ENCODE measurements at regions not wholly inside any gene's neighbourhood (a gene's known extent, or its start where the extent isn't known, plus 50 kb on each side); places are given as distances from the start of the nearest gene placed in this dataset.

DNA sequence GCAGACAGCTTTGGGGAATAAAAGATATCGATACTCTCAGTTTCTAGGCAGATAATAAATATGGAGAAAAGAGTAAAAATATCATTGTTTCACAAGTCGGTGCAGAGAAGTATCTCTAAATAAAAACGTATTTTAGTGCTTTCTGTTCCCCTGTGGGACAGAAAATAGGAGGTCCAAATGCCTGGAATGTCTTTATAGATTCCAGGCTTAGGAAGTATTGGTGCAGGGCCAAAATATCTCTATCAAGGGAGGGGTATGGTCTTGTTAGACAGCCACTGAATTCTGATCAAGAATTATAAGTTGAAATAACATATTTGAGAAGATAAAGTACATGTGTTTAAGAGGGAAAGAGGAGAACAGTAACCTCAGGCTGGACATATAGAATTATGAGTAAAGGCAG, 596.4 kb downstream of the PCDH18 start:
- no peaks in the 10 kb centered on the region for H3K4me1 ChIP-seq
- no peaks in the 10 kb centered on the region for H3K27me3 ChIP-seq
- no peak overlapping the region for H3K27ac ChIP-seq
- TF ChIP-seq CTCF (IDR thresholded peaks at IDR 0.05 in 4 of 5, conservative IDR thresholded peaks at IDR 0.05 in 1 of 5) (no peak), POLR2A (IDR thresholded peaks at IDR 0.05) (no peak)
- DNase-seq (no peak), ATAC-seq (no peak)
- in situ Hi-C loops (cut with MboI; ENCODE audit: low sequenced_read_pairs in 4 of 4): no loop called here
- H3K9me3 ChIP-seq: no peaks in the 10 kb centered on the region
- intact Hi-C loops (cut with DNase I; ENCODE audit: low total_unique reads): no loop called here
- H3K36me3 ChIP-seq: no peaks in the 10 kb centered on the region
- H3K4me3 ChIP-seq: no peak overlapping the region

DNA sequence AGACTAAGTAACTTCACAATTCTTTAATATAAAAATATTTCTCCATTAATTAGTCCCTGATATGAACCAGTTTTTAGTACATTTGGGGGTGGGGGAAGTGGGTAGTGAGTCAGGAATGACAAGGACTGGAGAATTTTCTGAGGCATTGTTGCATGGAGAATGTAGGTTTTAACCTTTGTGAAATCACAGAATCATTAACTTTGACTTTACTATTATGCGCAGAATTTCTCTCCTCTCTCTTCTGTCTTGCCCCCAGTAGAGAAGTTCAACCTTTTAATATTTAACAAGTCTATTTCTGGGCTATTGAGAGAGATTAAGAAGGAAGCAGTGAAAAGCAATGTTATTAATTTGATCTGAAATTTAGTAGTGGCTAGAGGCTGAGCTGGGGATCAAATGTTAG, 597.0 kb downstream of the PCDH18 start:
- Histone ChIP-seq H3K36me3 (no peaks in the 10 kb centered on the region), H3K27ac (no peak overlapping the region), H3K4me3 (no peak overlapping the region), H3K27me3 (no peaks in the 10 kb centered on the region), H3K9me3 (no peaks in the 10 kb centered on the region), H3K4me1 (no peaks in the 10 kb centered on the region)
- DNase-seq (no peak), ATAC-seq (no peak)
- in situ Hi-C loops (cut with MboI; ENCODE audit: low sequenced_read_pairs in 4 of 4): no loop called here
- no peak for TF ChIP-seq POLR2A (IDR thresholded peaks at IDR 0.05)
- TF ChIP-seq CTCF (IDR thresholded peaks at IDR 0.05 in 4 of 5, conservative IDR thresholded peaks at IDR 0.05 in 1 of 5): no peak
- intact Hi-C loops (cut with DNase I; ENCODE audit: low total_unique reads): no loop called here

GRCh38 chr4:136934601-136935000, 597.7 kb downstream of the PCDH18 start:
- TF ChIP-seq CTCF (IDR thresholded peaks at IDR 0.05 in 4 of 5, conservative IDR thresholded peaks at IDR 0.05 in 1 of 5) (no peak), POLR2A (IDR thresholded peaks at IDR 0.05) (no peak)
- Histone ChIP-seq H3K27me3 (no peaks in the 10 kb centered on the region), H3K4me1 (no peaks in the 10 kb centered on the region), H3K36me3 (no peaks in the 10 kb centered on the region), H3K9me3 (no peaks in the 10 kb centered on the region), H3K27ac (no peak overlapping the region), H3K4me3 (no peak overlapping the region)
- intact Hi-C loops (cut with DNase I; ENCODE audit: low total_unique reads) (no loop called here), in situ Hi-C loops (cut with MboI; ENCODE audit: low sequenced_read_pairs in 4 of 4) (no loop called here)
- DNase-seq (no peak), ATAC-seq (no peak)

DNA sequence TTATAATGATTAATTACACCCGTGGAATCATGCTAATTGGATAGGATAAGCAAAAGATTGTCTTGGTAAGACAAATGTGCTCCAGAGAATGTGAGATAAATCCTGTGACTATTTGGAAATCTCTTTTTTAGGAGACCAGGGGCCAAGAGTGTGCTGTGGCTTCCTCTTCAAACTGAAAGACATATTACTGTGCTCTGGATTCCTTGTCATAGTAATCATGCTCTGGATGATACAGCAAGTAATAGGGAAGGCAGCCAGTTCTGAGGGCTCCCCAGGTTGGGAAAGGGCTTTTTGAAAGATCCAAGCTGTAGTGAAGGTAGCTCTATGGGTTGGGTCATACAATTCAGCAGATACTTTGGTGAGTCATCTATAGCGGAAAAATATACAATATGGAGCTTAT, 600.5 kb downstream of the PCDH18 start:
- in situ Hi-C loops (cut with MboI; ENCODE audit: low sequenced_read_pairs in 4 of 4): no loop called here
- no peak for TF ChIP-seq CTCF (IDR thresholded peaks at IDR 0.05 in 4 of 5, conservative IDR thresholded peaks at IDR 0.05 in 1 of 5)
- no peak for TF ChIP-seq POLR2A (IDR thresholded peaks at IDR 0.05)
- intact Hi-C loops (cut with DNase I; ENCODE audit: low total_unique reads): no loop called here

GRCh38 chr4:136928957-136929411, 603.3 kb downstream of the PCDH18 start:
- Histone ChIP-seq H3K9me3 (no peaks in the 10 kb centered on the region), H3K27ac (no peak overlapping the region), H3K4me1 (no peaks in the 10 kb centered on the region), H3K27me3 (no peaks in the 10 kb centered on the region), H3K36me3 (no peaks in the 10 kb centered on the region), H3K4me3 (no peak overlapping the region)
- no peak for TF ChIP-seq CTCF (IDR thresholded peaks at IDR 0.05 in 4 of 5, conservative IDR thresholded peaks at IDR 0.05 in 1 of 5)
- TF ChIP-seq POLR2A (IDR thresholded peaks at IDR 0.05): no peak
- ATAC-seq (no peak), DNase-seq (no peak)
- intact Hi-C loops (cut with DNase I; ENCODE audit: low total_unique reads): no loop called here
- in situ Hi-C loops (cut with MboI; ENCODE audit: low sequenced_read_pairs in 4 of 4): no loop called here

More for the DNA sequence above, 600.5 kb downstream of the PCDH18 start:
- DNase-seq: no peak
- H3K4me1 ChIP-seq: no peaks in the 10 kb centered on the region
- no peaks in the 10 kb centered on the region for H3K36me3 ChIP-seq
- no peak overlapping the region for H3K4me3 ChIP-seq
- H3K27me3 ChIP-seq: no peaks in the 10 kb centered on the region
- ATAC-seq: no peak
- H3K9me3 ChIP-seq: no peaks in the 10 kb centered on the region
- no peak overlapping the region for H3K27ac ChIP-seq
